ENCODE measurements at regions not wholly inside any gene's neighbourhood (a gene's known extent, or its start where the extent isn't known, plus 50 kb on each side); places are given as distances from the start of the nearest gene placed in this dataset.

- no TSS peak for BruUV-seq (replicated peaks)
- Histone ChIP-seq H3K27ac (ENCODE audit: low read depth, low read length, poor library complexity, severe bottlenecking) (no peak overlapping the region), H3K4me1 (ENCODE audit: insufficient read depth, low read length, poor library complexity, severe bottlenecking) (peaks cover 3% of the 10 kb centered on the region), H3K9me3 (ENCODE audit: low read depth, low read length, poor library complexity, severe bottlenecking) (no peaks in the 10 kb centered on the region), H3K4me3 (ENCODE audit: low read depth, low read length, poor library complexity, severe bottlenecking) (no peak overlapping the region), H3K36me3 (ENCODE audit: insufficient read depth, low read length, poor library complexity, severe bottlenecking) (no peaks in the 10 kb centered on the region), H3K27me3 (replicated peaks; ENCODE audit: insufficient read depth, low read depth, low read length, poor library complexity) (no peaks in the 10 kb centered on the region)
- intact Hi-C loops (cut with micrococcal nuclease; ENCODE audit: unreplicated experiment) = no loop called here
- DNase-seq (ENCODE audit: low spot score) = no peak
- TF ChIP-seq CTCF (conservative IDR thresholded peaks at IDR 0.05; ENCODE audit: low read depth, low read length) (no peak), EZH2 (IDR thresholded peaks at IDR 0.05; ENCODE audit: borderline replicate concordance, low read depth, low read length, poor library complexity, severe bottlenecking) (no peak)
- ChIA-PET POLR2A (ENCODE audit: low non-redundant PET) (no interaction called here), CTCF (no interaction called here)
These were observed 363.4 kb downstream of the TMEM167A start for GRCh38 chr5:82713811-82714210.

- Histone ChIP-seq H3K27ac (ENCODE audit: low read depth, low read length, poor library complexity, severe bottlenecking) (no peak overlapping the region), H3K9me3 (ENCODE audit: low read depth, low read length, poor library complexity, severe bottlenecking) (no peaks in the 10 kb centered on the region), H3K4me3 (ENCODE audit: low read depth, low read length, poor library complexity, severe bottlenecking) (no peak overlapping the region), H3K4me1 (ENCODE audit: insufficient read depth, low read length, poor library complexity, severe bottlenecking) (no peaks in the 10 kb centered on the region), H3K36me3 (ENCODE audit: insufficient read depth, low read length, poor library complexity, severe bottlenecking) (no peaks in the 10 kb centered on the region), H3K27me3 (replicated peaks; ENCODE audit: insufficient read depth, low read depth, low read length, poor library complexity) (no peaks in the 10 kb centered on the region)
- intact Hi-C loops (cut with micrococcal nuclease; ENCODE audit: unreplicated experiment) = no loop called here
- no TSS peak for BruUV-seq (replicated peaks)
- no peak for TF ChIP-seq CTCF (conservative IDR thresholded peaks at IDR 0.05; ENCODE audit: low read depth, low read length)
- TF ChIP-seq EZH2 (IDR thresholded peaks at IDR 0.05; ENCODE audit: borderline replicate concordance, low read depth, low read length, poor library complexity, severe bottlenecking) = no peak
- no peak for DNase-seq (ENCODE audit: low spot score)
- POLR2A ChIA-PET (ENCODE audit: low non-redundant PET) = no interaction called here
- CTCF ChIA-PET = no interaction called here
These were observed 369.5 kb downstream of the TMEM167A start for GRCh38 chr5:82707741-82708140.

GRCh38 chr5:82704381-82704780, 372.8 kb downstream of the TMEM167A start:
- no TSS peak for BruUV-seq (replicated peaks)
- Histone ChIP-seq H3K36me3 (ENCODE audit: insufficient read depth, low read length, poor library complexity, severe bottlenecking) (no peaks in the 10 kb centered on the region), H3K9me3 (ENCODE audit: low read depth, low read length, poor library complexity, severe bottlenecking) (no peaks in the 10 kb centered on the region), H3K4me3 (ENCODE audit: low read depth, low read length, poor library complexity, severe bottlenecking) (no peak overlapping the region), H3K4me1 (ENCODE audit: insufficient read depth, low read length, poor library complexity, severe bottlenecking) (no peaks in the 10 kb centered on the region), H3K27ac (ENCODE audit: low read depth, low read length, poor library complexity, severe bottlenecking) (no peak overlapping the region), H3K27me3 (replicated peaks; ENCODE audit: insufficient read depth, low read depth, low read length, poor library complexity) (no peaks in the 10 kb centered on the region)
- POLR2A ChIA-PET (ENCODE audit: low non-redundant PET) = no interaction called here
- intact Hi-C loops (cut with micrococcal nuclease; ENCODE audit: unreplicated experiment) = no loop called here
- CTCF ChIA-PET = no interaction called here
- TF ChIP-seq CTCF (conservative IDR thresholded peaks at IDR 0.05; ENCODE audit: low read depth, low read length) (no peak), EZH2 (IDR thresholded peaks at IDR 0.05; ENCODE audit: borderline replicate concordance, low read depth, low read length, poor library complexity, severe bottlenecking) (no peak)
- DNase-seq (ENCODE audit: low spot score) = no peak

Data from A673 (cell line).